ENCODE measurements at regions not wholly inside any gene's neighbourhood (a gene's known extent, or its start where the extent isn't known, plus 50 kb on each side); places are given as distances from the start of the nearest gene placed in this dataset.

GRCh38 chr18:13987956-13988355 is 72.6 kb upstream of the MC2R start:
- TF ChIP-seq CTCF (IDR thresholded peaks at IDR 0.05) = no peak
- TF ChIP-seq POLR2A (IDR thresholded peaks at IDR 0.05) = no peak

All from lower leg skin (tissue), 3 donors.